Spleen (tissue), 7 donors: ENCODE measurements at regions not wholly inside any gene's neighbourhood (a gene's known extent, or its start where the extent isn't known, plus 50 kb on each side); places are given as distances from the start of the nearest gene placed in this dataset.

ENCODE experiments used
- POLR2A ChIP-seq, 3 donors: fragments of 450-650 bp; IDR thresholded peaks; one replicate each; pipeline ENCODE4 v1.5.1; 2017; ENCODE audit warnings: antibody characterized with exemption in 3 of 3, mild to moderate bottlenecking in 1 of 3
- POLR2AphosphoS5 ChIP-seq, 3 donors: sonication (generic); formaldehyde crosslinking; IDR thresholded peaks; one replicate each; pipeline ENCODE4 v1.5.1; 2017; ENCODE audit warnings: antibody characterized with exemption in 3 of 3
- TF ChIP-seq, protein P1 (sequence below), 11 experiments: fragments of 200-600 bp in 7 of 11; fragments of 450-650 bp in 4 of 11; sonication (generic) in 4 of 11; IDR thresholded peaks in 8 of 11; conservative IDR thresholded peaks in 3 of 11; 1 replicate in 7 of 11; 2 replicates in 4 of 11; pipeline versions ENCODE4 v1.4.0 to v1.8.0; 2016 to 2021; ENCODE audit warnings: antibody characterized with exemption in 11 of 11, inconsistent platforms in 4 of 11, mild to moderate bottlenecking in 1 of 11
- donor health status: DM: no; HTN: no; CAD: no; lungs with moderate emphysema.
- donor health status: DM: no; HTN: no; CAD: no.
- donor health status: DM: no; HTN: no; CAD: no.

DNA sequence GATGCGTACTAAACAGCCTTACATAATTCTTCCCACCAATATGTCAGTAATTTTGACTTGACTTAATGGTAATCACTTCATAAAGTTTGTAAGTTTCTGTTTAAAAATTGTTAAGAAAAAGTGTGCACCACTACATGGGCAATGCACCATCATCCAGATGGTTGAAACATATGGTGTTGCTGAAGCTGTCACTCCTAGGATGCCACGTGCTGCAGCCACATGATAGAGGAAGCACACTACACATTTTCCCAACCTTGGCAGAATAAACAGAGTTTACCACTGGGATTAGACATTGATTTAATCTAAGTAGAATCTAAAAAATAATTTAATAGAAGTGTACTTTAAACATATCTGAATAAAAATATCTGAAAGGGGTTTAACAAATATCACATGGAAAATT, 1209.9 kb downstream of the NSUN3 start:
- TF ChIP-seq POLR2A (IDR thresholded peaks at IDR 0.05) (no peak), POLR2AphosphoS5 (IDR thresholded peaks at IDR 0.05) (no peak)
- TF ChIP-seq, protein P1, sequence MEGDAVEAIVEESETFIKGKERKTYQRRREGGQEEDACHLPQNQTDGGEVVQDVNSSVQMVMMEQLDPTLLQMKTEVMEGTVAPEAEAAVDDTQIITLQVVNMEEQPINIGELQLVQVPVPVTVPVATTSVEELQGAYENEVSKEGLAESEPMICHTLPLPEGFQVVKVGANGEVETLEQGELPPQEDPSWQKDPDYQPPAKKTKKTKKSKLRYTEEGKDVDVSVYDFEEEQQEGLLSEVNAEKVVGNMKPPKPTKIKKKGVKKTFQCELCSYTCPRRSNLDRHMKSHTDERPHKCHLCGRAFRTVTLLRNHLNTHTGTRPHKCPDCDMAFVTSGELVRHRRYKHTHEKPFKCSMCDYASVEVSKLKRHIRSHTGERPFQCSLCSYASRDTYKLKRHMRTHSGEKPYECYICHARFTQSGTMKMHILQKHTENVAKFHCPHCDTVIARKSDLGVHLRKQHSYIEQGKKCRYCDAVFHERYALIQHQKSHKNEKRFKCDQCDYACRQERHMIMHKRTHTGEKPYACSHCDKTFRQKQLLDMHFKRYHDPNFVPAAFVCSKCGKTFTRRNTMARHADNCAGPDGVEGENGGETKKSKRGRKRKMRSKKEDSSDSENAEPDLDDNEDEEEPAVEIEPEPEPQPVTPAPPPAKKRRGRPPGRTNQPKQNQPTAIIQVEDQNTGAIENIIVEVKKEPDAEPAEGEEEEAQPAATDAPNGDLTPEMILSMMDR (IDR thresholded peaks at IDR 0.05 in 8 of 11, conservative IDR thresholded peaks at IDR 0.05 in 3 of 11): no peak
